Lung (tissue), 11 donors: ENCODE measurements at regions not wholly inside any gene's neighbourhood (a gene's known extent, or its start where the extent isn't known, plus 50 kb on each side); places are given as distances from the start of the nearest gene placed in this dataset.

ENCODE experiments used
- ATAC-seq: fragments of 200-7000 bp; cut with Tn5 transposase; one replicate; pipeline ENCODE4 v1.9.1; 2020; ENCODE audit warnings: moderate number of reproducible peaks; ENCODE audit not compliant: insufficient read depth, low FRiP score
- DNase-seq, 3 donors: peaks; one replicate each; pipeline ENCODE4 v3.0.0-alpha.2; 2013 to 2017
- H3K27ac ChIP-seq, 2 donors: one replicate each; pipeline ENCODE4 v1.5.1; 2013; ENCODE audit warnings: mild to moderate bottlenecking in 2 of 2, moderate library complexity in 2 of 2, control low read depth in 1 of 2, inconsistent platforms in 1 of 2, low read depth in 1 of 2, low read length in 1 of 2
- H3K27me3 ChIP-seq, 3 donors: one replicate each; pipeline ENCODE4 v1.5.1; 2013; ENCODE audit warnings: low read length in 2 of 3; ENCODE audit not compliant: control insufficient read depth in 3 of 3, insufficient read depth in 3 of 3
- H3K36me3 ChIP-seq, 4 donors: one replicate each; pipeline ENCODE4 v1.5.1; 2013; ENCODE audit warnings: low read length in 4 of 4, mild to moderate bottlenecking in 1 of 4, moderate library complexity in 1 of 4; ENCODE audit not compliant: control insufficient read depth in 4 of 4, insufficient read depth in 4 of 4
- H3K4me1 ChIP-seq, 5 donors: one replicate each; pipeline ENCODE4 v1.5.1; 2013; ENCODE audit warnings: low read length in 5 of 5, mild to moderate bottlenecking in 2 of 5, moderate library complexity in 1 of 5; ENCODE audit not compliant: control insufficient read depth in 5 of 5, insufficient read depth in 5 of 5
- H3K4me3 ChIP-seq: one replicate; pipeline ENCODE4 v1.5.1; 2013; ENCODE audit warnings: mild to moderate bottlenecking, control low read depth, moderate library complexity
- H3K9ac ChIP-seq, 2 donors: one replicate each; pipeline ENCODE4 v1.5.1; 2013; ENCODE audit warnings: low read length in 2 of 2, control low read depth in 1 of 2; ENCODE audit not compliant: insufficient read depth in 1 of 2
- H3K9me3 ChIP-seq, 4 donors: one replicate each; pipeline ENCODE4 v1.5.1; 2013; ENCODE audit warnings: low read length in 3 of 4, mild to moderate bottlenecking in 1 of 4, moderate library complexity in 1 of 4; ENCODE audit not compliant: control insufficient read depth in 4 of 4, insufficient read depth in 3 of 4
- WGBS, 2 donors: extraction: QIAGEN DNeasy Blood & Tissue Kit; methylation state at CpG; one replicate each; pipeline ENCODE4 v1.1.7; 2013; 5-methylcytosine and 5-hydroxymethylcytosine counted together
- TF ChIP-seq, protein P1 (sequence below): IDR thresholded peaks from 2 replicates; pipeline ENCODE4 v1.5.1; 2012; ENCODE audit warnings: mild to moderate bottlenecking; ENCODE audit errors: control extremely low read depth, extremely low read depth
- donor health status: control.
- donor health status: control.
- donor health status: Bipolar disorder and iron deficiency.
- donor health status: healthy.
- donor health status: DM: yes; HTN: yes; CAD: no.

DNA sequence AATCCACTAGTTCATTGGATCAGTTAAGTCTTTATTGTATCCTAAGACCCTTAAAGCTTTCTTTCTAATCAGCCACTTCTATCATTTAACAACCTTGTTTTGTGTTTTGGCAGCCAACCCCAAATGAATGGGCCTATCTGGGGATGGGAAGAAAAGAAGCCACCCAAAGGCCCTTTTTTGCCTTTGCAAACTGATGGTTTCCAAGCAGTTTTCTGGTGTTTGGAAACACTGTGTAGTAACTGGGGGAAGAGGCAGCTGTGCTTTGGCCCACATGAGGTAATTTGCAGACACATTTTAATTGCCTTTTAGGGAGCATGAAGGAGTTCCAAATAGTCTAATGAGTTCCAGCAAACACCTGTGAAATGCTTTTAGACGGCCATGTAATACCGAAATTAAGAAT is 1751.3 kb upstream of the WWC1 start:
- 81 to 90% methylated on average over 2 of the region's 2 CpGs for WGBS, 2 donors
- DNase-seq = no peak
- no peaks in the 10 kb centered on the region for H3K4me1 ChIP-seq
- H3K36me3 ChIP-seq = no peaks in the 10 kb centered on the region
- peaks cover 0 to 4% (median 2%) of the 10 kb centered on the region in 4 donors for H3K9me3 ChIP-seq
- H3K27me3 ChIP-seq = no peaks in the 10 kb centered on the region
- H3K27ac ChIP-seq = no peak overlapping the region
- H3K9ac ChIP-seq = no peak overlapping the region
- no peak overlapping the region for H3K4me3 ChIP-seq
- TF ChIP-seq, protein P1, sequence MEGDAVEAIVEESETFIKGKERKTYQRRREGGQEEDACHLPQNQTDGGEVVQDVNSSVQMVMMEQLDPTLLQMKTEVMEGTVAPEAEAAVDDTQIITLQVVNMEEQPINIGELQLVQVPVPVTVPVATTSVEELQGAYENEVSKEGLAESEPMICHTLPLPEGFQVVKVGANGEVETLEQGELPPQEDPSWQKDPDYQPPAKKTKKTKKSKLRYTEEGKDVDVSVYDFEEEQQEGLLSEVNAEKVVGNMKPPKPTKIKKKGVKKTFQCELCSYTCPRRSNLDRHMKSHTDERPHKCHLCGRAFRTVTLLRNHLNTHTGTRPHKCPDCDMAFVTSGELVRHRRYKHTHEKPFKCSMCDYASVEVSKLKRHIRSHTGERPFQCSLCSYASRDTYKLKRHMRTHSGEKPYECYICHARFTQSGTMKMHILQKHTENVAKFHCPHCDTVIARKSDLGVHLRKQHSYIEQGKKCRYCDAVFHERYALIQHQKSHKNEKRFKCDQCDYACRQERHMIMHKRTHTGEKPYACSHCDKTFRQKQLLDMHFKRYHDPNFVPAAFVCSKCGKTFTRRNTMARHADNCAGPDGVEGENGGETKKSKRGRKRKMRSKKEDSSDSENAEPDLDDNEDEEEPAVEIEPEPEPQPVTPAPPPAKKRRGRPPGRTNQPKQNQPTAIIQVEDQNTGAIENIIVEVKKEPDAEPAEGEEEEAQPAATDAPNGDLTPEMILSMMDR = no peak
- no peak for ATAC-seq

DNA sequence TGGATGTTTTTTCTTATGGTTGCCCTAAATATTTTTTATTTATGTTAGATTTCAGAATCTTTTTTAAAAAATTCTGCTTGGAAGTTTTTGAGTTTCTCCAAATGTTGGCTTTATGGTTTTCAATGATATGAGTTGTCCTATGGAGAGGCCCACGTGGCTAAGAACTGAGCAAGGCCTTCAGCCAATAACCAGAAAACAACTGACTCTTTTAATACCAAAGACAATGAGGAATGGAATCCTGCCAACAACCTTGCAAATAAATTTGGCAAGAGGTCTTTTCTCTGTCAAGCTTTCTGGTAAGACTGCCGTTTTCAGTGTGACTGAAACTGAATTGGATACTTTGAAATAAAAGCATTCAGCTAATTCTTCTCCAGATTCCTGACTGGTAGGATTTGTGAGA is 1740.1 kb upstream of the WWC1 start:
- TF ChIP-seq, protein P1 = no peak
- Histone ChIP-seq H3K4me3 (no peak overlapping the region), H3K36me3 (no peaks in the 10 kb centered on the region), H3K4me1 (no peaks in the 10 kb centered on the region), H3K27me3 (no peaks in the 10 kb centered on the region), H3K27ac (no peak overlapping the region), H3K9ac (no peak overlapping the region), H3K9me3 (no peaks in the 10 kb centered on the region)
- DNase-seq (peak in 2 of 3 donors; percentile 21 to 29), ATAC-seq (no peak)
- 20 to 43% methylated on average over 2 of the region's 2 CpGs for WGBS, 2 donors

DNA sequence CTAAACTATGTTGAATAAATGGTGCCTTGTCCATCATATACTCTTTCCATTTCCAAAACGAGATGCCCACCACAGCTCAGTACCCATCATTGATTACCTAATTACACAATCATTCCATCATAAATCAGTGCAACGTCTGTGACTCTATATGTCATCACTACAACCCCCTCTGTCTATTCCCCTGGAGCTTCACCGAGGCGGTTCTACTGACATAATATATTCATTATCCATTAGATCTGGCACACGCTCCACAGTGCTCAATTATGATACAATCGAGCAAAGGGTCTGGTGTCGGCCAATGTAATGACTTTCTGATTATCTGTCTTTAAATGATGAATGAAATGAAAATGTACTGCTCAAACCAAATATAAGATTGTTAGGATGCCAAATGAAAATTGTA is 1737.7 kb upstream of the WWC1 start:
- ATAC-seq (no peak), DNase-seq (no peak)
- WGBS, 2 donors = 84 to 88% methylated on average over 7 of the region's 7 CpGs
- H3K4me1 ChIP-seq = no peaks in the 10 kb centered on the region
- TF ChIP-seq, protein P1 = no peak
- no peak overlapping the region for H3K27ac ChIP-seq
- no peaks in the 10 kb centered on the region for H3K9me3 ChIP-seq
- no peak overlapping the region for H3K9ac ChIP-seq
- no peaks in the 10 kb centered on the region for H3K36me3 ChIP-seq
- H3K27me3 ChIP-seq = no peaks in the 10 kb centered on the region
- H3K4me3 ChIP-seq = no peak overlapping the region

DNA sequence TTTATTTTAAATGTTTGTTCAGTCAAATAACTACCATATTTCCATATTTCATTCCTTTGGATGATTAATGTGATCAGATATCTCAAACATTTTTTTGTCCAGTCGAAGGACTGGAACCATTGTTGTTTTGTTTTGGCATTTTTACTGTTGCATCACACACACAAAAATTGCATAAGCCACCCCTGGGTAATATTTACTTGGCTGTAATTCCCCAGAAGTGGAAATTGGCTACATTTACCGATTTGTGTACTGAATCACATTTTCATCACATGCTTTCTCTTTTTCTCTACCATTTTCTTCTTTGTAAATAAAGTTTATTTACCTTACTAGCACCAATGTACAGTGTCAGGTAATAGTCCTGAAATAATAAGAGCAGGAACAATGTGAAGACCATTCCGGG is 1729.7 kb upstream of the WWC1 start:
- TF ChIP-seq, protein P1 = no peak
- H3K4me1 ChIP-seq = peaks cover 0 to 2% (median 0%) of the 10 kb centered on the region in 5 donors
- no peaks in the 10 kb centered on the region for H3K36me3 ChIP-seq
- ATAC-seq (no peak), DNase-seq (no peak)
- H3K9ac ChIP-seq = no peak overlapping the region
- no peaks in the 10 kb centered on the region for H3K27me3 ChIP-seq
- 74 to 83% methylated on average over 3 of the region's 3 CpGs for WGBS, 2 donors
- H3K4me3 ChIP-seq = no peak overlapping the region
- H3K27ac ChIP-seq = no peak overlapping the region
- H3K9me3 ChIP-seq = peaks cover 0 to 2% (median 0%) of the 10 kb centered on the region in 4 donors
